HT1080 (cell line): ENCODE measurements at regions not wholly inside any gene's neighbourhood (a gene's known extent, or its start where the extent isn't known, plus 50 kb on each side); places are given as distances from the start of the nearest gene placed in this dataset.

Experiments
- DNase-seq: peaks from one replicate; pipeline ENCODE4 v3.0.0-alpha.2; 2015; ENCODE audit warnings: low read depth

DNA sequence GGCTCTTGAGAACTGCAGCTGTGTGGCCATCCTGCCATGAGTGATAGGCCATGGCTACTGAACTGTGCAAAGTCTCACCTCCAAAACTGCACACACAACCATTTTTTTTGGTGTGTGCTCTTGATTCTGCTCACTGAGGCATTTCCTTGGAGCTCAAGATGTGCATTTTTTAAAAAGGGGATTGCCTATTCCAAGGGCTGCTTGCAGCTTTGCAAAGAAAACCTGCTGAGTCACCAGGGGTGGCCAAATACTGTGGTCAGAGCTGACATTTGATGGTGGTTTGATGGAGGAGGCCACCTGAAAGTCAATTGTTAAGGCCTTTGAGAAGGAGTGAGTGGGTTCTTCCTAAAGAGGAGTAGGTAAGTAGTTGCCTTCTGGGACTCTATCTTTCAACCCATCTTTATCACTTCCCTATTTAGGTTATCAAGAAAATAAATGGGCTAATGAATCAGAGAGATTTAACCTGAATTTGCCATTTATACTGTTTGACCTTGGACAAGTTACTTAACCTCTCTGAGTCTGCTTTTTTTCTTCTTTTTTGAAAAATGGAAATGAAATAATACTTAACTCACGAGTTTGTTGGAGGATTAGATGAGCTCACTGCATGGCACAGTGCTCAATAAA, 87.9 kb downstream of the CHST2 start:
- DNase-seq: peak; percentile 77

DNA sequence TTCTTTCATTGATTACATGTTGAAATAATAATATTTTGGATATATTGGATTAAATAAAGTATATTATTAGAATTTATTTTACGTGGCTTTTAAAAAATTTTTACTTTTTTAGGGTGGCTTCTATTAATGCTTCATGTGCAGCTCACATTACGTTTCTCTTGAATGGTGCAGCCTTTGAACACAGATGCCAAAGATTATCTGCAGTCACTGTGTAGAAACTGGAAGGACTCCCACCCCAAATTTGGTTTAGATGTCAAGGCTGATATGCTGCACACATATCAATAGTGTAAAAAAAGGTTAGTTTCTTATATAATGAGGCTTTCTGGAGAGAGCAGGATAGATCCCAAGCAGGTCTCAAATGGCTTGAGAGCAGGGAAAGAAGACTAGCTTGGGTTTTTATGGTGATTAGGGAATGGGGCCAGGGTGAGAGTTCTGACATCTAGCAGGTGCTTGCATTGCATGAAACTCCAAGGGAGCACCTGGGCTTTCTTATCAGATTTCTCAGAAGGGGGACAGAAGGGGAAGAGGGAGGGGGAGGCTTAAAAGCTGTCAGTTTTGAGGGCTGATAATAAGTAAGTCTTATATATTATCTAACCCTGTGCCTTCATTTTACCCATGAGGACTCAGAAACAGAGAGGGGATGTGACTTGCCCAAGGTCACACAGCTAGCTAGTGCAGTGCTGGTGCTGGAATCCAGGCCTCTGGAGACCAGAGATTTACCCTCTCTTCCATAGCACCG, 89.6 kb downstream of the CHST2 start:
- no peak for DNase-seq

DNA sequence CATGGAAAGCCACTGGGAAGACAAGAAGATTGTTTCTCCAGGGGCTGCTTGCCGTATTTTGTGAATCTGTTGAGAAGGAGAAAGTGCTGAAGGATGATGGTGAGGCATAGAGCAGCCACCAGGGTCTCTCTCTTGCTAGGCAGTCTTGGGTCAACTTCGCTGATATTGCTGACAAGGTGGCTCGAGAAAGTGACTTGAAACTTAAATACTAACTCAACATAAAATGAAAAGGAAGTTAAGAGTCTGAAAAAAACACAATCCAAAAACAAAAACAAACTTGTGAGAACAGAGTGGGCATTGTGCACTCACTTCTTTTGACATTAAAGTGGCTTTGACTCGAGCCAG, 90.1 kb downstream of the CHST2 start:
- DNase-seq: no peak

DNA sequence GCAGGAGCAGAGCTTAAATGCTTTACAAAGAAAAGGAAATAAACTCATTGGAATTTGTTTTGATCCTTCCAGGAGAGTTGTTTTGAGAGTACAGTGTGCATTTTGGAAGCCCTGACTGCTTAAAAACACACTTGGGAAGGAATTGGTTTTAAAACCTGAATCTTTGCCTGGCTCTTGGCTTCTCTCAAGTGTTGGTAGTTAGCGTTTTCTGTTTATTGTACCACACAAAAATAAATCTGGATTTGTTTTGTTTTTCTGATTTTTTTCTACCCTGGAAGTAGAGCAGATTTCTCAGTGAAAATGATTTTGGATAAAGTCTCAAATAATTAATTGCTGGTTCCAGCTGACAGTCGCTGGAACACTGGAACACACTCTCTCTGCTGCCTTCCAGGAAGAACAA, 90.6 kb downstream of the CHST2 start:
- no peak for DNase-seq

DNA sequence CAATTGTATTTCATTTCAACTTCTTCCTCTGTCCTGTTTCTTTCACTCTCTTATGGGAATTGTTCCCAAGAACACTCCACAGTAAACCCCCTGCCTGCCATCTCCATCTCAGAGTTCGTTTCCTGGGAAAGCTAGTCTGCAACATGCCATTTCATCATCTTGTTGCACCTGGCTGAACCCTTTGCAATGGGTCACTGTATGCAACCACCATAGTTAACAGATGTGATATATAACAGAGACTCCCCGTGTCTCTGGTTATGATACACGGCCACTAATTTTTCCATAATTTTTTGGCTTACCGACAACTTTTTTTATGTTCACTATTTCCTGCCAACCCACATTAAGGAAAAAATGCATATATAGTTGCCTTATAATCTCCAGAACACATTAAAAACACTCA, 95.5 kb downstream of the CHST2 start:
- no peak for DNase-seq
